ENCODE measurements at regions not wholly inside any gene's neighbourhood (a gene's known extent, or its start where the extent isn't known, plus 50 kb on each side); places are given as distances from the start of the nearest gene placed in this dataset.

DNA sequence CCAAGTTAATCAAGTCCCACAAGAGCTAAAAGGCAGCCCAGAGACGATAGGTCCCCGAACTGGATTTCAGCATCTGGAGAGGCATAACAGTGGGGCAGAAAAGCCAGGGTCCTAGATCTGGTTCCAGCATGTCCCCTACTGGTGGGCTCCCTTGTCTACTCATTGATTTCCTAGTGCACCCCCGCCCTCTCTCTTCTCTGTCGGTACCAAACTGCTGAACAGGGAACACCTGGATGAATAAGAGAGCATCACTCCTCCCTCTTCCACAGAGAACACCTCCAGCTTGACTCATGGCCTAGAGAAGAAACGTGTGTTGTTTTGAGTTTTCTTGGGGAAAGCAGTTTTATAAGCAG is 101.3 kb downstream of the FOXI3 start:
- no peak overlapping the region for H3K4me3 ChIP-seq (ENCODE audit: low read length)
- TF ChIP-seq, protein P1, sequence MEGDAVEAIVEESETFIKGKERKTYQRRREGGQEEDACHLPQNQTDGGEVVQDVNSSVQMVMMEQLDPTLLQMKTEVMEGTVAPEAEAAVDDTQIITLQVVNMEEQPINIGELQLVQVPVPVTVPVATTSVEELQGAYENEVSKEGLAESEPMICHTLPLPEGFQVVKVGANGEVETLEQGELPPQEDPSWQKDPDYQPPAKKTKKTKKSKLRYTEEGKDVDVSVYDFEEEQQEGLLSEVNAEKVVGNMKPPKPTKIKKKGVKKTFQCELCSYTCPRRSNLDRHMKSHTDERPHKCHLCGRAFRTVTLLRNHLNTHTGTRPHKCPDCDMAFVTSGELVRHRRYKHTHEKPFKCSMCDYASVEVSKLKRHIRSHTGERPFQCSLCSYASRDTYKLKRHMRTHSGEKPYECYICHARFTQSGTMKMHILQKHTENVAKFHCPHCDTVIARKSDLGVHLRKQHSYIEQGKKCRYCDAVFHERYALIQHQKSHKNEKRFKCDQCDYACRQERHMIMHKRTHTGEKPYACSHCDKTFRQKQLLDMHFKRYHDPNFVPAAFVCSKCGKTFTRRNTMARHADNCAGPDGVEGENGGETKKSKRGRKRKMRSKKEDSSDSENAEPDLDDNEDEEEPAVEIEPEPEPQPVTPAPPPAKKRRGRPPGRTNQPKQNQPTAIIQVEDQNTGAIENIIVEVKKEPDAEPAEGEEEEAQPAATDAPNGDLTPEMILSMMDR (IDR thresholded peaks at IDR 0.05; ENCODE audit: low read depth, low read length), result no peak
- no peak for TF ChIP-seq EZH2phosphoT487 (IDR thresholded peaks at IDR 0.05; ENCODE audit: low read depth)
- no peak overlapping the region for H3K9ac ChIP-seq (ENCODE audit: low read length)
- no peaks in the 10 kb centered on the region for H3K4me1 ChIP-seq (ENCODE audit: low read length)
- no peak overlapping the region for H2AFZ ChIP-seq (ENCODE audit: low read depth, low read length)
- no peaks in the 10 kb centered on the region for H3K9me3 ChIP-seq (ENCODE audit: insufficient read depth, low read length)
- no peak overlapping the region for H3K4me2 ChIP-seq (ENCODE audit: low read length)
- no peak overlapping the region for H3K27ac ChIP-seq (ENCODE audit: low read length)
- H3K36me3 ChIP-seq (replicated peaks; ENCODE audit: low read depth, low read length), result no peaks in the 10 kb centered on the region
- H4K20me1 ChIP-seq (ENCODE audit: insufficient read depth, low read length), result no peaks in the 10 kb centered on the region
- no peaks in the 10 kb centered on the region for H3K79me2 ChIP-seq (ENCODE audit: low read length)
- no peaks in the 10 kb centered on the region; the same call in 1 of the 2 replicates for H3K27me3 ChIP-seq (ENCODE audit: low read depth, low read length)

DNA sequence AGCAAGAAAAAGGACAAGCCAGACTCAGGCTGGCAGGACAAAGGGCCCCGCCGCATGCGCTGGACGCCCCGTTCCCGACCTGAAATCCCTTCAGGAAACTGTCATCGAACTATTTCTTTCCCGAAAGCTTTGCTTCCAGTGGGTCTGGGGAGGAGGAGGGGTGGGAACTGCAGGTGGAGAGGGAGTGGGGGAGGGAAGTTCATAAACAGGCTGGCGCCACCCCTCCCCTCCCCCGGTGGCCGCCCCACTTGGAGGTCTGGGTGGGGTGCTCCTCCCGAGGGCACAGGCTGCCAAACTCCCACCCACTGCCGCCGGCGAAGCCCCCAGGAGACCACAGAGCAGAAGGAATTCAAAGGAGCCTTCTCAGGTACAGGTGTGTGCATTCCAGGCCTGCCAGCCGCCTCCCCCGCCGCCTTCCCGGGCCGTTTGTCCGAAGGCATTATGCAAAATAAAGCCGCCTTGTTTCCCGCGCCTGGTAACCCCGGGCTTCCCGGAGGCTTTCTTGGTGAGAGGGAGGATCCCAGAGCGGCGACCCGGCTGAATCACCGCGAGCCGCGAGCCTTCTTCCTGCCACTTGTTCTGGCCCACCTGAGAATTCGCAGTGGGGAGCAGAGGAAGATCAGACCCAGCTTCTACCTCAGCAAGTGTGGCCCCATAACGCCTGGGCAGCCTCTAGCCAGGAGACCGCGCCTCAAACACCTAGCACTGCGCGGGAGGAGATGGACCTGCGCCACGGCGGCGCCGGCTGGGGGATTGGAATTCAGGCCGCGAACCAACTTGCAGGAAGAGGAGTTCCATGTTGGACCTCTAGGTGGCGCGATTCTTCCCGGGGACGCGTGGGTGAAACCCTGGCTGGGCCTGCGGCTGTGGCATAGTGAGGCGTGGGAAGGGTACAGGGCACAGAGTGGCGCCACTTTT is 101.9 kb downstream of the FOXI3 start:
- no peak overlapping the region for H3K4me3 ChIP-seq (ENCODE audit: low read length)
- no peak overlapping the region for H3K4me2 ChIP-seq (ENCODE audit: low read length)
- H3K79me2 ChIP-seq (ENCODE audit: low read length), result no peaks in the 10 kb centered on the region
- H3K9me3 ChIP-seq (ENCODE audit: insufficient read depth, low read length), result no peaks in the 10 kb centered on the region
- no peaks in the 10 kb centered on the region for H3K36me3 ChIP-seq (replicated peaks; ENCODE audit: low read depth, low read length)
- TF ChIP-seq EZH2phosphoT487 (IDR thresholded peaks at IDR 0.05; ENCODE audit: low read depth), result no peak
- TF ChIP-seq, protein P1 (IDR thresholded peaks at IDR 0.05; ENCODE audit: low read depth, low read length), result peak; percentile 41
- no peaks in the 10 kb centered on the region for H4K20me1 ChIP-seq (ENCODE audit: insufficient read depth, low read length)
- no peaks in the 10 kb centered on the region for H3K4me1 ChIP-seq (ENCODE audit: low read length)
- no peak overlapping the region for H3K27ac ChIP-seq (ENCODE audit: low read length)
- no peak overlapping the region for H2AFZ ChIP-seq (ENCODE audit: low read depth, low read length)
- no peak overlapping the region for H3K9ac ChIP-seq (ENCODE audit: low read length)
- H3K27me3 ChIP-seq (ENCODE audit: low read depth, low read length), result no peaks in the 10 kb centered on the region; the same call in 1 of the 2 replicates

DNA sequence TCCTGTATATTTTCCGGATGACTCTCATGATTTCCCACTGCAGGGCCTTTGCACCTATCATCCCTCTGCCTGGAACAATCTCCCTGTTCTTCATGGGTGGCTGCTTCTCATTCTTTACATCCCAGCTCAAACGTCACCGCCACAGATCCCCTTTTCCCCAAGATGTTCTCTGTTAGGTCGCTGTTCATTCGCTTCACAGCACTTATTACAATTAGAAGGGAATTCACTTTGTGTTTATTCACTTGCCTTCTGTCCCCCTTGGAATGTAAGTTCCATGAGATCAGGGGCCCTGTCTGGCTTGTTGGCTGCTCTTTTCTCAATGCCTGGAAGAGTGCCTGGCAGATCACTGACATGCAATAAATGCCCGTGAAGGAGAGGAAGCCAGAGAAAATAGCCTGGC is 106.7 kb downstream of the FOXI3 start:
- Histone ChIP-seq H3K79me2 (ENCODE audit: low read length) (no peaks in the 10 kb centered on the region), H4K20me1 (ENCODE audit: insufficient read depth, low read length) (no peaks in the 10 kb centered on the region), H3K4me3 (ENCODE audit: low read length) (no peak overlapping the region), H2AFZ (ENCODE audit: low read depth, low read length) (no peak overlapping the region), H3K4me1 (ENCODE audit: low read length) (no peaks in the 10 kb centered on the region), H3K27me3 (ENCODE audit: low read depth, low read length) (no peaks in the 10 kb centered on the region), H3K9ac (ENCODE audit: low read length) (no peak overlapping the region), H3K4me2 (ENCODE audit: low read length) (no peak overlapping the region), H3K27ac (ENCODE audit: low read length) (no peak overlapping the region), H3K36me3 (replicated peaks; ENCODE audit: low read depth, low read length) (no peaks in the 10 kb centered on the region), H3K9me3 (ENCODE audit: insufficient read depth, low read length) (no peaks in the 10 kb centered on the region)
- TF ChIP-seq, protein P1 (IDR thresholded peaks at IDR 0.05; ENCODE audit: low read depth, low read length), result no peak
- no peak for TF ChIP-seq EZH2phosphoT487 (IDR thresholded peaks at IDR 0.05; ENCODE audit: low read depth)

DNA sequence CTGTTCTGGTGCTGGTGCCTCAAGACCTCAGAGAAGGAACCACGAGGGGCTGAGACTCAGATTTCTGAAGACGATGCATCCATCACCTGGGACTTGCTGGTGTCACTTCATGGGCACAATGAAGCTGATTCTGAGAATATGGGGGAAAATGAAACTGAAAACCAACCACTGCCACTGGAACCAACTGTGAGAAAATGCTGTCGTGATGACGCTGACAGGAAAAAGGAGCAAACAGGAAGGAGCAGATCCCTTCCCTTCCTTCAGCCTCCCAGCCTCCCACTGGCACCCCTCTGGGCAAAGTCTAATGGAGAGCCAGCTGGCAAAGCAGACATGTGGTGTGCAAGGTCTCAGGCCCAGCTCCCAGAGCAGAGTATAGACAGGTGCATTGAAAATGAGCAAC is 109.7 kb downstream of the FOXI3 start:
- Histone ChIP-seq H3K79me2 (ENCODE audit: low read length) (no peaks in the 10 kb centered on the region), H3K4me2 (ENCODE audit: low read length) (no peak overlapping the region), H3K27me3 (ENCODE audit: low read depth, low read length) (peaks cover 10% of the 10 kb centered on the region; the same call in 1 of the 2 replicates), H3K36me3 (replicated peaks; ENCODE audit: low read depth, low read length) (no peaks in the 10 kb centered on the region), H3K4me3 (ENCODE audit: low read length) (no peak overlapping the region), H3K9ac (ENCODE audit: low read length) (no peak overlapping the region), H4K20me1 (ENCODE audit: insufficient read depth, low read length) (no peaks in the 10 kb centered on the region), H3K9me3 (ENCODE audit: insufficient read depth, low read length) (no peaks in the 10 kb centered on the region), H3K27ac (ENCODE audit: low read length) (no peak overlapping the region), H2AFZ (ENCODE audit: low read depth, low read length) (no peak overlapping the region), H3K4me1 (ENCODE audit: low read length) (no peaks in the 10 kb centered on the region)
- TF ChIP-seq, protein P1 (IDR thresholded peaks at IDR 0.05; ENCODE audit: low read depth, low read length), result no peak
- no peak for TF ChIP-seq EZH2phosphoT487 (IDR thresholded peaks at IDR 0.05; ENCODE audit: low read depth)
